SK-N-MC (cell line): ENCODE measurements at regions not wholly inside any gene's neighbourhood (a gene's known extent, or its start where the extent isn't known, plus 50 kb on each side); places are given as distances from the start of the nearest gene placed in this dataset.

Experiments
- EZH2 ChIP-seq: fragments of 200-600 bp; sonication (generic); IDR thresholded peaks from one replicate; pipeline ENCODE4 v1.6.1; 2017; ENCODE audit warnings: antibody characterized with exemption
- POLR2AphosphoS5 ChIP-seq: IDR thresholded peaks from 2 replicates; pipeline ENCODE4 v1.6.1; 2012; ENCODE audit warnings: mild to moderate bottlenecking, low read depth, low read length, borderline replicate concordance

- TF ChIP-seq EZH2 (no peak), POLR2AphosphoS5 (no peak)
These were observed 361.8 kb downstream of the IPMK start for GRCh38 chr10:57905861-57906260.
